Panc1 (cell line): ENCODE measurements at regions not wholly inside any gene's neighbourhood (a gene's known extent, or its start where the extent isn't known, plus 50 kb on each side); places are given as distances from the start of the nearest gene placed in this dataset. TPM values are rescaled to one million over a fixed set of nuclear protein-coding genes. Genes with fewer than 3 reads are reported as not detected.

Experiments
- microRNA-seq: library from miRNA; unstranded; fragments of <30 nt; microRNA quantifications from one replicate; pipeline ENCODE4 v1.1.0, GENCODE V29; 2020; ENCODE audit not compliant: unreplicated experiment

Small RNAs in the stretch of these regions (microRNA-seq; reads per million reads assigned to microRNA genes)
- gene MIR216A = not detected
- gene MIR216B = not detected
- gene MIR217 = not detected
